ENCODE measurements at regions not wholly inside any gene's neighbourhood (a gene's known extent, or its start where the extent isn't known, plus 50 kb on each side); places are given as distances from the start of the nearest gene placed in this dataset.
"Not testable (repeated sequence)": the region's sequence is repeated elsewhere in the genome, so short reads cannot be mapped to it uniquely, and the experiment has no call there.

DNA sequence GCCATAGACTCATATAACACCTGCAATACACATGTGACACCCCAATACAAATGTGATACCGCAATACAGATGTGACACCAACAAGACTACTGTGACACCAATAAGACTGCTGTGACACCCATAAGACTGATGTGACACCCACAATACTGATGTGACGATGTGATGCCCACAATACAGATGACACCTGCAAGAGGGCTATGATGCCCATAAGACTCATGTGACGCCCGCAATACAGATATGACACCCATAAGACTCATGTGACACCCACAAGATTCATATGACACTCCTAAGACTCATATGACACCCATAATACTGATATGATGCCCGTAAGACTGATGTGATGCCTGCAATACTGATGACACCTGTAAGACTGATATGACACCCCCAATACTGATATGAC is 113.0 kb downstream of the MRPL57 start:
- Histone ChIP-seq H3K4me3 (ENCODE audit: low read depth, low read length) (no peak overlapping the region), H3K27ac (ENCODE audit: low read depth) (no peak overlapping the region), H3K36me3 (ENCODE audit: insufficient read depth) (no peaks in the 10 kb centered on the region), H3K4me1 (ENCODE audit: insufficient read depth) (no peaks in the 10 kb centered on the region)
- no peak for DNase-seq (ENCODE audit: extremely low spot score)
- WGBS: 94% methylated on average over 5 of the region's 5 CpGs

- WGBS: 88% methylated on average over 13 of the region's 13 CpGs
- H3K36me3 ChIP-seq (ENCODE audit: insufficient read depth); H3K27ac ChIP-seq (ENCODE audit: low read depth); DNase-seq (ENCODE audit: extremely low spot score); H3K4me1 ChIP-seq (ENCODE audit: insufficient read depth); H3K4me3 ChIP-seq (ENCODE audit: low read depth, low read length): not testable (repeated sequence)
These were observed 114.1 kb downstream of the MRPL57 start for GRCh38 chr13:21290442-21291002.

DNA sequence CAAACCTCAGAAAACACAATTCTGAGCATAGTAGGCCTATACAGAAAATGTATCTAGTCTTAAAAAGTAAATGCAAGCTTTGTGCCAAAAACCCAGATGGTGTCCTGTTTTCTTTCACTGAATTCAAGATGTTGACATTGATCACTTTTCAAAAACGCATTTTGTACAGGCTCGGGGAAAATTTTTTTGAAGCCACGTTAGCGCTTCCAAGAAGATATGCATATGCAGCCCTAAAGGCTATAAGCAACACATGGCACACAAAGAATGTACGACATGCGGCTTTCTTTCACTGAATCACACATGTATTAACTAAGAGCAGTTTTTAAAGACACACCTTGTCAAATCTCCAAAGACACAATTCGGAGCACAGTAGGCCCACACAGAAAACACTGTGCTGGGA is 115.4 kb downstream of the MRPL57 start:
- Histone ChIP-seq H3K27ac (ENCODE audit: low read depth) (no peak overlapping the region), H3K4me3 (ENCODE audit: low read depth, low read length) (no peak overlapping the region), H3K4me1 (ENCODE audit: insufficient read depth) (no peaks in the 10 kb centered on the region), H3K36me3 (ENCODE audit: insufficient read depth) (no peaks in the 10 kb centered on the region)
- DNase-seq (ENCODE audit: extremely low spot score): no peak
- 79% methylated on average over 7 of the region's 7 CpGs for whole genome bisulfite sequencing

- DNase-seq (ENCODE audit: extremely low spot score); H3K4me1 ChIP-seq (ENCODE audit: insufficient read depth); H3K36me3 ChIP-seq (ENCODE audit: insufficient read depth); H3K4me3 ChIP-seq (ENCODE audit: low read depth, low read length): not testable (repeated sequence)
- 22% methylated on average over 5 of the region's 5 CpGs for WGBS
- peak overlapping the region; percentile 16 for H3K27ac ChIP-seq (ENCODE audit: low read depth)
These were observed 120.5 kb downstream of the MRPL57 start for GRCh38 chr13:21296991-21297390.

- DNase-seq (ENCODE audit: extremely low spot score): no peak
- Histone ChIP-seq H3K27ac (ENCODE audit: low read depth) (no peak overlapping the region), H3K4me1 (ENCODE audit: insufficient read depth) (no peaks in the 10 kb centered on the region), H3K4me3 (ENCODE audit: low read depth, low read length) (peak overlapping the region; percentile 72), H3K36me3 (ENCODE audit: insufficient read depth) (no peaks in the 10 kb centered on the region)
- WGBS: 66% methylated on average over 2 of the region's 2 CpGs
These were observed 121.0 kb downstream of the MRPL57 start for GRCh38 chr13:21297447-21297846.

DNA sequence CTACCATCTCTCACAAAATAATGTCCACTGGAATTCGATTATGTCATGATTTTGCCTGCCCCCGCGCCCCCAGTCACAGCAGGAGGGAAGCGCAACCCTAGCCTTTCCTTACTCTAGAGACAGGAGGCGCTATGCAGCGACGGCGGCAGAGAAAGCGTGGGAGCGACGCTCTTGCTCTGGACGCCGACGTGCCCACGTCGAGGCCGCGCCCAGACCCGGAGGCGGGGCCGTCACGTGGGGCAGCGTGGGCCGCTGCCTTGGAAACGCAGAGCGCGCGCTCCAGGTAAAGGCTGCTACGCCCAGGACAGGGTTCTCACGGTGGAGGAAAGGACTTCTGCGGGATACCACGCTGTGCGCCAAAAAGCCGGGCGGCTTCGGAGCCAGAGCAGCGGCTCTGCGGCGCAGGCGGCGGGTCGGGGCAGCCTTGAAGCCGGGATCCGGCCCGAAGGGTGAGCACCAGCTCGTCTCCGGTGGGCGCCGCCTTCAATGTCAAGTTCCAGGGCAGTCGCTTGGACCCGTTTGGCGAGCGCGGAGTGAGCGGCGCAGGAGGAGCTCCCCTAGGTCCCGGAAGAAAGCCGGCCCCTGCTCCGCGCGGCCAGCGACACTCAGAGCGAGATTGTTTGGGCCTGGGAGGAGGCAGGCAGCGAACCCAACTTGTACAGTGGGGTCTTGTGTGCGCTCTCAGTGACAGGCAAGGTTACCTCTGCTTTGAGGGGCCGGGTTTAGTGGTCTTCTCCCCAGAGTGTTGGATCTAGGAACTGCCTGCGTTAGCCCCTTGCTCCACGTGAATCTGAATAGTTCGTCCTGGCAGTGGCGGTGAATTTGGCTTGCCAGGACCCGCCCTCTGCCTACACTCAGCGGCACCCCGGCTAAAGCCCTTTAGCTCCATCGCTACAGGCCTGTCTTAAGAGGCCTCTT is 121.7 kb downstream of the MRPL57 start:
- peak overlapping the region; percentile 72 for H3K4me3 ChIP-seq (ENCODE audit: low read depth, low read length)
- under 1% methylated on average over 74 of the region's 74 CpGs for WGBS
- peak overlapping the region; percentile 23 for H3K27ac ChIP-seq (ENCODE audit: low read depth)
- DNase-seq (ENCODE audit: extremely low spot score): peak; percentile 74
- no peaks in the 10 kb centered on the region for H3K4me1 ChIP-seq (ENCODE audit: insufficient read depth)
- H3K36me3 ChIP-seq (ENCODE audit: insufficient read depth): no peaks in the 10 kb centered on the region

DNA sequence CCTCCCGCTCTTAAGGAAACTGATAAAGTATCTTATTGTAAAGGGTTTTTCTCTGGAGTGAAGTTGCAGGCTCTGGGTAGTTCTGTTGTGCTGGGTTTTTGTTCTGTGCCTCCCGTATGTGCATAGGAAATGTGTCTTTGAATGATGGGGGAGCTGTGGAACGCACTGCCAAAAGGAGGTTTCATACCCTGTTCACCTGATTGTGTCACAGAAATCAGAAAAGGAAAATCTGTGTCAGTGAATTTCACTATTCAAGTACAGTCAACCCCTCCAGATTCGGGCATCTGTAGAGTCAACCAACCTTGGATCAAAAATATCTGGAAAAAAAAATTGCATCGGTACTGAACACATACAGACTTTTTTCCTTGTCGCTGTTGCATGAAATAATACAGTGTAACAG is 127.8 kb downstream of the MRPL57 start:
- H3K4me1 ChIP-seq (ENCODE audit: insufficient read depth): no peaks in the 10 kb centered on the region
- no peak overlapping the region for H3K27ac ChIP-seq (ENCODE audit: low read depth)
- DNase-seq (ENCODE audit: extremely low spot score): no peak
- H3K36me3 ChIP-seq (ENCODE audit: insufficient read depth): no peaks in the 10 kb centered on the region
- 96% methylated on average over 6 of the region's 6 CpGs for WGBS
- no peak overlapping the region for H3K4me3 ChIP-seq (ENCODE audit: low read depth, low read length)

- H3K36me3 ChIP-seq (ENCODE audit: insufficient read depth); DNase-seq (ENCODE audit: extremely low spot score); H3K4me3 ChIP-seq (ENCODE audit: low read depth, low read length); H3K27ac ChIP-seq (ENCODE audit: low read depth); H3K4me1 ChIP-seq (ENCODE audit: insufficient read depth): not testable (repeated sequence)
- WGBS: 67% methylated on average over 12 of the region's 12 CpGs
These were observed 130.0 kb downstream of the MRPL57 start for GRCh38 chr13:21306300-21307073.

- not testable (repeated sequence) for H3K27ac ChIP-seq (ENCODE audit: low read depth); H3K4me1 ChIP-seq (ENCODE audit: insufficient read depth); DNase-seq (ENCODE audit: extremely low spot score); H3K4me3 ChIP-seq (ENCODE audit: low read depth, low read length); H3K36me3 ChIP-seq (ENCODE audit: insufficient read depth)
- 87% methylated on average over 11 of the region's 12 CpGs for WGBS
These were observed 130.7 kb downstream of the MRPL57 start for GRCh38 chr13:21307158-21307557.

DNA sequence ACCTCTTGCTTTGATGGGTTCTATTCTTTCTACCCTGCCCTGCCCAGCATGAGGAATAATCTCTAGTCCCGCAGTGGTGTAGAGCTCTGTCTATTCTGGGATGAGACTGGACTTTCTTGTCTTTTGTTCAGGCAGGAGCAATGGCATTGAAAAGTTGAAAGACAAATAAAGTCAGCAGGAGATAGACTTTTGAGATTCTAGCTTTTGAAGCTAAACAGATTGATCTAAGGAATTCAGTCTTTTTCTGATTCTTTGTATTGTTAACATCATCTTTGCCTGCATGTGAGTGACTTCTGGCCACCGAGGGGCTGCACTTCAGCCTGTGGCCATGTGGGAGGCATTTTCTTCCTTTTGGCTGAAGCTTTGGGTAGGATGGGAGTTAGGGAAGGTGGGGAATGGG is 132.4 kb downstream of the MRPL57 start:
- no peak overlapping the region for H3K4me3 ChIP-seq (ENCODE audit: low read depth, low read length)
- DNase-seq (ENCODE audit: extremely low spot score): no peak
- H3K27ac ChIP-seq (ENCODE audit: low read depth): no peak overlapping the region
- no peaks in the 10 kb centered on the region for H3K36me3 ChIP-seq (ENCODE audit: insufficient read depth)
- WGBS: 93% methylated on average over 2 of the region's 2 CpGs
- no peaks in the 10 kb centered on the region for H3K4me1 ChIP-seq (ENCODE audit: insufficient read depth)

GRCh38 chr13:21309542-21310172 is 133.2 kb downstream of the MRPL57 start:
- WGBS: 77% methylated on average over 5 of the region's 5 CpGs
- no peak overlapping the region for H3K4me3 ChIP-seq (ENCODE audit: low read depth, low read length)
- no peak overlapping the region for H3K27ac ChIP-seq (ENCODE audit: low read depth)
- H3K36me3 ChIP-seq (ENCODE audit: insufficient read depth): no peaks in the 10 kb centered on the region
- DNase-seq (ENCODE audit: extremely low spot score): no peak
- no peaks in the 10 kb centered on the region for H3K4me1 ChIP-seq (ENCODE audit: insufficient read depth)

DNA sequence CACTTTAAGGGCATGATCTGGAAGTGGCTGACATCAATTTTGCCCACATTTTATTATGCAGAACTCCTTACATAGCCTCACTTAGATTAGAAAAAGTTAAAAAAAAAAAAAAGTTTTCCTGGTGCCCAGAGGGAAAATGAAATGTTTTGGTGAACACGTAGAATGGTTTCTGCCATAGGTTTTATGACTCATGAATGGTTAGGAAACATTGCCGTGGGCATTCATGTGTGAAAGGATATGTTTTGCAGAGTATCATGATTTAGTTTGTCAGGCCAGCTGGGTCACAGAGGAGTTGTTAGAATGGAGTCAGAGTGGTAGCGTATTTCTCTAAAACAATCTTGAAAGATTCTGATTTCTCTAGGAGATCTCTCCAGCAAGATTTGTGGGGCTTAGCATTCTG is 133.8 kb downstream of the MRPL57 start:
- WGBS: 60% methylated on average over 3 of the region's 3 CpGs
- H3K36me3 ChIP-seq (ENCODE audit: insufficient read depth): no peaks in the 10 kb centered on the region
- no peak for DNase-seq (ENCODE audit: extremely low spot score)
- H3K4me1 ChIP-seq (ENCODE audit: insufficient read depth): no peaks in the 10 kb centered on the region
- H3K4me3 ChIP-seq (ENCODE audit: low read depth, low read length): no peak overlapping the region
- no peak overlapping the region for H3K27ac ChIP-seq (ENCODE audit: low read depth)

DNA sequence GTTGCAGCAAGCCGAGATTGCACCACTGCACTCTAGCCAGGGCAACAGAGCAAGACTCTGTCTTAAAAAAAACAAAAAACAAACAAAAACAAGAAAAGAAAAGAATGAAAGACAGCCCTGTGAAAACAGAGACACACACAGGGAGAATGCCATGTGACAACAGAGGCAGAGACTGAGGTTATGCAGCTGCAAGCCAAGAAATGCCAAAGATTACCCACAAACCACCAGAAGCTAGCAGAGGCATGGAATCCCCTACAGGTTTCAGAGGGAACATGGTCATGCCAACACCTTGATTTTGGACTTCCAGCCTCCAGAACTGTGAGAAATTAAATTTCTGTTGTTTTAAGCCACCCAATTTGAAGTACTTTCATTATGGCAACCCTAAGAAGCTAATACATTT is 138.5 kb downstream of the MRPL57 start:
- H3K4me1 ChIP-seq (ENCODE audit: insufficient read depth); H3K36me3 ChIP-seq (ENCODE audit: insufficient read depth); DNase-seq (ENCODE audit: extremely low spot score); H3K4me3 ChIP-seq (ENCODE audit: low read depth, low read length); H3K27ac ChIP-seq (ENCODE audit: low read depth): not testable (repeated sequence)
- WGBS: 100% methylated on average over 1 of the region's 1 CpG

All from urinary bladder (tissue), 3 donors.